CD4-positive, alpha-beta memory T cell (primary cell): ENCODE measurements at regions not wholly inside any gene's neighbourhood (a gene's known extent, or its start where the extent isn't known, plus 50 kb on each side); places are given as distances from the start of the nearest gene placed in this dataset.

Experiments
- CTCF ChIA-PET: fragments of 350-600 bp; sonication (Branson Sonifier 250); formaldehyde crosslinking; loops from one replicate; lab custom pipeline; 2021; ENCODE audit warnings: inconsistent platforms; ENCODE audit not compliant: partially characterized antibody; lab: Charles Lee
- POLR2A ChIA-PET: fragments of 350-600 bp; sonication (Branson Sonifier 250); formaldehyde crosslinking; loops from one replicate; lab custom pipeline; 2021; ENCODE audit not compliant: partially characterized antibody; lab: Charles Lee
- DNase-seq, 5 donors: peaks; one replicate each; pipeline versions ENCODE4 v3.0.0 to v3.0.0-alpha.2; 2020 to 2022; ENCODE audit warnings: mixed read lengths in 1 of 5
- H3K27ac ChIP-seq: one replicate; pipeline ENCODE4 v1.7.0; 2013; ENCODE audit warnings: low read depth, low read length
- H3K27me3 ChIP-seq: 2 replicates; pipeline ENCODE4 v1.7.0; 2013; ENCODE audit warnings: mild to moderate bottlenecking, low read length, moderate library complexity; ENCODE audit not compliant: insufficient read depth
- H3K36me3 ChIP-seq: 2 replicates; pipeline ENCODE4 v1.7.0; 2013; ENCODE audit warnings: mild to moderate bottlenecking, low read length, moderate library complexity; ENCODE audit not compliant: insufficient read depth
- H3K4me1 ChIP-seq: 2 replicates; pipeline ENCODE4 v1.7.0; 2013; ENCODE audit warnings: mild to moderate bottlenecking, low read length, moderate library complexity; ENCODE audit not compliant: insufficient read depth
- H3K4me3 ChIP-seq, 2 donors: one replicate each; pipeline ENCODE4 v1.7.0; 2013; ENCODE audit warnings: low read length in 2 of 2, mild to moderate bottlenecking in 1 of 2
- H3K9me3 ChIP-seq, 2 donors: one replicate each; pipeline ENCODE4 v1.7.0; 2013; ENCODE audit warnings: low read length in 2 of 2, control low read depth in 1 of 2; ENCODE audit not compliant: control insufficient read depth in 1 of 2
- H3K27ac Mint-ChIP-seq, 7 donors: one replicate each; pipeline ENCODE4 v1.8.0; 2020 to 2021; ENCODE audit warnings: mixed read lengths in 7 of 7, mild to moderate bottlenecking in 6 of 7, inconsistent platforms in 3 of 7, moderate library complexity in 3 of 7
- H3K27me3 Mint-ChIP-seq, 2 donors: one replicate each; pipeline ENCODE4 v1.8.0; 2020 to 2021; ENCODE audit warnings: mixed read lengths in 2 of 2
- H3K36me3 Mint-ChIP-seq, 2 donors: one replicate each; pipeline ENCODE4 v1.8.0; 2020 to 2021; ENCODE audit warnings: mixed read lengths in 2 of 2, inconsistent platforms in 1 of 2, mild to moderate bottlenecking in 1 of 2
- H3K4me1 Mint-ChIP-seq, 4 donors: one replicate each; pipeline ENCODE4 v1.8.0; 2020 to 2021; ENCODE audit warnings: mixed read lengths in 4 of 4, mild to moderate bottlenecking in 1 of 4
- H3K4me3 Mint-ChIP-seq, 8 donors: one replicate each; pipeline ENCODE4 v1.8.0; 2020 to 2021; ENCODE audit warnings: mixed read lengths in 8 of 8, mild to moderate bottlenecking in 7 of 8, moderate library complexity in 6 of 8, inconsistent platforms in 3 of 8
- H3K9me3 Mint-ChIP-seq, 8 donors: one replicate each; pipeline ENCODE4 v1.8.0; 2020 to 2021; ENCODE audit warnings: mixed read lengths in 8 of 8, mild to moderate bottlenecking in 5 of 8, inconsistent platforms in 3 of 8, moderate library complexity in 1 of 8
- intact Hi-C: fragments of 100-400 bp; cut with micrococcal nuclease; formaldehyde crosslinking; loops from one replicate; pipeline ENCODE4 v1.15.1; 2023

DNA sequence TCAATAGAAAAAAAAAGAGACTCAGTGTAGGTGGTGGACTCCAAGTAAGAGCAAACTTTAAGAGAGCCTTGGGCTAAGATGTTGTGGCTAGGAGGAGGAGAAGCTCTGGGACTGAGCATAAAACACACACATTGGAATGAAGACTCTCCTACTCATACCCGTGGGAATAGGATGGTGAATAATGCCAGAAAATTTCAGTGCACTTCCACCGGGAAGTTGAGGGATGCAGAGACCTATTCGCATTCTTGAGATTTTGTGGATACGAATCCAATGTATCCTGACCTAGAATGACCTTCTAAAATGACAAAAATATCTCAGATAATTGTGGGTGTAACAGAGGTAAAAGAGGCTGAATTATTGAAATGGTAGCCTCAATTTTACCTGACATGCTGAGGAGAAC lies 388.7 kb upstream of the SGO1 start:
- no peaks in the 10 kb centered on the region for H3K27me3 ChIP-seq
- Mint-ChIP-seq H3K4me1 (no peaks in the 10 kb centered on the region), H3K36me3 (peaks cover 0 to 3% of the 10 kb centered on the region in 2 donors), H3K27ac (no peak overlapping the region), H3K27me3 (no peaks in the 10 kb centered on the region), H3K4me3 (no peak overlapping the region), H3K9me3 (peaks cover 0 to 24% (median 4%) of the 10 kb centered on the region in 8 donors)
- no peaks in the 10 kb centered on the region for H3K36me3 ChIP-seq
- H3K27ac ChIP-seq, result no peak overlapping the region
- no peak for DNase-seq
- intact Hi-C loops, result no loop called here
- CTCF ChIA-PET, result interaction anchor here (1.0 kb wide), 1 partner anchor 14 kb away, joined by 3 read pairs; no protein-coding TSS in a partner anchor
- no peaks in the 10 kb centered on the region for H3K9me3 ChIP-seq
- POLR2A ChIA-PET, result no interaction called here
- H3K4me1 ChIP-seq, result no peaks in the 10 kb centered on the region
- H3K4me3 ChIP-seq, result no peak overlapping the region

DNA sequence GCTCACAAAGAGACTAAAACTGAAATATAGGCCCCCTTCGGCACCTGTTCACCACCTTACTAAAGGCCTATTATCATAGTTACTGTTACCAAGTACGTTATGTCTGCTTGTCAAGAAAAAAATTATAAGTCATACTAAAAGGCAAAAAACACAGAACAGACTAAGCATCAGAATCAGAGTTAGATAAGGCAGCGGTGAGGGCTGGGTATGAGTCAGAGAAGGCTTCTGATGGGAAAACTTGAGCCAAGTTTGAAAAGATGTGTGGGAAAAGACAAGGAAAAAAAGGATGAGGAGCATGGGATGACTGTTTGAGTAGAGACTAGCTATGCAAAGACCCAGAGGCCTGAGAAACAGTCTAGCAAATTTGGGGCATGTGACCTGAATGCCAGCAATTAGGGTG lies 387.2 kb upstream of the SGO1 start:
- Histone ChIP-seq H3K4me1 (no peaks in the 10 kb centered on the region), H3K9me3 (no peaks in the 10 kb centered on the region), H3K4me3 (no peak overlapping the region), H3K27ac (no peak overlapping the region), H3K27me3 (no peaks in the 10 kb centered on the region), H3K36me3 (no peaks in the 10 kb centered on the region)
- Mint-ChIP-seq H3K4me1 (no peaks in the 10 kb centered on the region), H3K27ac (no peak overlapping the region), H3K9me3 (peaks cover 0 to 27% (median 3%) of the 10 kb centered on the region in 8 donors), H3K27me3 (no peaks in the 10 kb centered on the region), H3K4me3 (no peak overlapping the region), H3K36me3 (peaks cover 0 to 3% of the 10 kb centered on the region in 2 donors)
- ChIA-PET CTCF (no interaction called here), POLR2A (no interaction called here)
- DNase-seq, result no peak
- intact Hi-C loops, result no loop called here

GRCh38 chr3:20572473-20572872 lies 386.5 kb upstream of the SGO1 start:
- Mint-ChIP-seq H3K27ac (no peak overlapping the region), H3K27me3 (no peaks in the 10 kb centered on the region), H3K4me3 (no peak overlapping the region), H3K4me1 (no peaks in the 10 kb centered on the region), H3K9me3 (peaks cover 0 to 27% (median 3%) of the 10 kb centered on the region in 8 donors), H3K36me3 (peaks cover 0 to 3% of the 10 kb centered on the region in 2 donors)
- intact Hi-C loops, result no loop called here
- Histone ChIP-seq H3K9me3 (no peaks in the 10 kb centered on the region), H3K36me3 (no peaks in the 10 kb centered on the region), H3K4me1 (no peaks in the 10 kb centered on the region), H3K27me3 (no peaks in the 10 kb centered on the region), H3K27ac (no peak overlapping the region), H3K4me3 (no peak overlapping the region)
- no peak for DNase-seq
- ChIA-PET POLR2A (no interaction called here), CTCF (no interaction called here)

DNA sequence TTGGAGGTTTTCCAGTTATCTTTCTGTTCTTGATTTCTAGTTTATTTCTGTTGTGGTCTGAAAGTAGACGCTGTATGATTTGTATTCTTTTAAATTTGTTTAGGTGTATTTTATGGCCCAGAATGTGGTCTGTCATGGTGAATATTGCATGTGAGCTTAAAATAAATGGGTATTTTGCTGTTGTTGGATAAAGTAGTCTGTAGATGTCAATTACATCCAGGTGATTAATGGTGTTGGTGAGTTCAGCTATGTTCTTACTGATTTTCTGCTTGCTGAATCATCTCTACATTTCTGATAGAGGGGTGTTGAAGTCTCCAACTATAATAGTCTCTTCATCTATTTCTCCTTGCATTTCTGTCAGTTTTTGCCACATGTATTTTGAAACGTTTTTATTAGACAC lies 383.3 kb upstream of the SGO1 start:
- Mint-ChIP-seq H3K27ac (no peak overlapping the region), H3K36me3 (no peaks in the 10 kb centered on the region)
- intact Hi-C loops, result no loop called here

DNA sequence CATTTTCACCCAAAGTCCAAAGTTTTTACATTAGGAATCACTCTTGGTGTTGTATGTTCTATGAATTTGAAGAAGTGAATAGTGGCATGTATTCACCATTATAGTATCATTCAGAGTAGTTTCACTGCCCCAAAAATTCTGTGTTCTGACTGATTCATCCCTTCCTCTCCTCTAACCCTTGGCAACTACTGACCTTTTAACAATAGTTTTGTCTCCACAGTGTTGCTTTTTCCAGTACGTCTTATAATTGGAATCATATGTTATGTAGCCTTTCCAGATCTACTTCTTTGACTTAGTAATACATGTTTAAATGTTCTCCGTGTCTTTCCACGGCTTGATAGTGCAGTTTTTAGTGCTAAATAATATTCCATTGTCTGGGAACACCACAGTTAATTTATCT lies 379.0 kb upstream of the SGO1 start:
- Histone ChIP-seq H3K4me3 (no peak overlapping the region), H3K4me1 (no peaks in the 10 kb centered on the region), H3K9me3 (no peaks in the 10 kb centered on the region), H3K36me3 (no peaks in the 10 kb centered on the region), H3K27me3 (no peaks in the 10 kb centered on the region), H3K27ac (no peak overlapping the region)
- no peaks in the 10 kb centered on the region for H3K36me3 Mint-ChIP-seq
- no peak for DNase-seq
- intact Hi-C loops, result no loop called here
- no peak overlapping the region for H3K4me3 Mint-ChIP-seq
- no peak overlapping the region for H3K27ac Mint-ChIP-seq
- H3K27me3 Mint-ChIP-seq, result no peaks in the 10 kb centered on the region
- ChIA-PET POLR2A (no interaction called here), CTCF (no interaction called here)
- H3K4me1 Mint-ChIP-seq, result no peaks in the 10 kb centered on the region
- H3K9me3 Mint-ChIP-seq, result peaks cover 2 to 30% (median 5%) of the 10 kb centered on the region in 8 donors

More for the DNA sequence above, 383.3 kb upstream of the SGO1 start:
- Histone ChIP-seq H3K9me3 (no peaks in the 10 kb centered on the region), H3K27me3 (no peaks in the 10 kb centered on the region), H3K27ac (no peak overlapping the region), H3K4me3 (no peak overlapping the region), H3K36me3 (no peaks in the 10 kb centered on the region), H3K4me1 (no peaks in the 10 kb centered on the region)
- H3K9me3 Mint-ChIP-seq, result peaks cover 0 to 24% (median 5%) of the 10 kb centered on the region in 8 donors
- ChIA-PET CTCF (no interaction called here), POLR2A (no interaction called here)
- DNase-seq, result no peak
- H3K4me1 Mint-ChIP-seq, result no peaks in the 10 kb centered on the region
- H3K27me3 Mint-ChIP-seq, result no peaks in the 10 kb centered on the region
- no peak overlapping the region for H3K4me3 Mint-ChIP-seq

- H3K27ac Mint-ChIP-seq, result no peak overlapping the region
- ChIA-PET POLR2A (no interaction called here), CTCF (no interaction called here)
- no peaks in the 10 kb centered on the region for H3K36me3 Mint-ChIP-seq
- intact Hi-C loops, result no loop called here
- Histone ChIP-seq H3K27ac (no peak overlapping the region), H3K27me3 (no peaks in the 10 kb centered on the region), H3K4me3 (no peak overlapping the region), H3K4me1 (no peaks in the 10 kb centered on the region), H3K9me3 (no peaks in the 10 kb centered on the region), H3K36me3 (no peaks in the 10 kb centered on the region)
- H3K4me1 Mint-ChIP-seq, result no peaks in the 10 kb centered on the region
- DNase-seq, result no peak
- H3K9me3 Mint-ChIP-seq, result peaks cover 2 to 26% (median 6%) of the 10 kb centered on the region in 8 donors
- no peaks in the 10 kb centered on the region for H3K27me3 Mint-ChIP-seq
- no peak overlapping the region for H3K4me3 Mint-ChIP-seq
Measured at GRCh38 chr3:20563985-20564384, 378.0 kb upstream of the SGO1 start.

- Mint-ChIP-seq H3K4me1 (no peaks in the 10 kb centered on the region), H3K4me3 (no peak overlapping the region), H3K27me3 (no peaks in the 10 kb centered on the region), H3K27ac (no peak overlapping the region), H3K9me3 (peaks cover 2 to 28% (median 6%) of the 10 kb centered on the region in 8 donors), H3K36me3 (no peaks in the 10 kb centered on the region)
- Histone ChIP-seq H3K36me3 (no peaks in the 10 kb centered on the region), H3K4me3 (no peak overlapping the region), H3K27ac (no peak overlapping the region), H3K27me3 (no peaks in the 10 kb centered on the region), H3K9me3 (no peaks in the 10 kb centered on the region), H3K4me1 (no peaks in the 10 kb centered on the region)
- POLR2A ChIA-PET, result no interaction called here
- intact Hi-C loops, result no loop called here
- CTCF ChIA-PET, result no interaction called here
- no peak for DNase-seq
Measured at GRCh38 chr3:20563251-20563650, 377.2 kb upstream of the SGO1 start.

GRCh38 chr3:20561166-20561565 lies 375.2 kb upstream of the SGO1 start:
- H3K9me3 ChIP-seq, result no peaks in the 10 kb centered on the region
- H3K36me3 ChIP-seq, result no peaks in the 10 kb centered on the region
- Mint-ChIP-seq H3K9me3 (peaks cover 2 to 28% (median 6%) of the 10 kb centered on the region in 8 donors), H3K27me3 (no peaks in the 10 kb centered on the region), H3K27ac (no peak overlapping the region), H3K4me3 (no peak overlapping the region), H3K4me1 (no peaks in the 10 kb centered on the region), H3K36me3 (no peaks in the 10 kb centered on the region)
- H3K27me3 ChIP-seq, result no peaks in the 10 kb centered on the region
- no peak overlapping the region for H3K4me3 ChIP-seq
- CTCF ChIA-PET, result interaction anchor here (1.1 kb wide), 1 partner anchor 14 kb away, joined by 3 read pairs; no protein-coding TSS in a partner anchor
- intact Hi-C loops, result no loop called here
- DNase-seq, result no peak
- POLR2A ChIA-PET, result no interaction called here
- H3K27ac ChIP-seq, result no peak overlapping the region
- H3K4me1 ChIP-seq, result no peaks in the 10 kb centered on the region
